ENCODE measurements at regions not wholly inside any gene's neighbourhood (a gene's known extent, or its start where the extent isn't known, plus 50 kb on each side); places are given as distances from the start of the nearest gene placed in this dataset.
A peak's percentile ranks its signal among the peaks of the same experiment; 100 is the strongest.

- no peak for TF ChIP-seq CTCF (conservative IDR thresholded peaks at IDR 0.05)
- DNase-seq (ENCODE audit: extremely low spot score, unreplicated experiment) = peak; percentile 64
- Mint-ChIP-seq H3K4me1 (ENCODE audit: unreplicated experiment) (peaks cover 18% of the 10 kb centered on the region), H3K9me3 (peaks cover 3% of the 10 kb centered on the region), H3K4me3 (no peak overlapping the region), H3K27ac (no peak overlapping the region), H3K27me3 (peaks cover 29% of the 10 kb centered on the region), H3K36me3 (no peaks in the 10 kb centered on the region)
Observed at GRCh38 chr9:126162611-126163381, 163.8 kb upstream of the MVB12B start.

GRCh38 chr9:126164796-126165525 lies 161.7 kb upstream of the MVB12B start:
- DNase-seq (ENCODE audit: extremely low spot score, unreplicated experiment) = peak; percentile 48
- no peak for TF ChIP-seq CTCF (conservative IDR thresholded peaks at IDR 0.05)
- H3K27ac Mint-ChIP-seq = no peak overlapping the region
- H3K36me3 Mint-ChIP-seq = no peaks in the 10 kb centered on the region
- H3K4me3 Mint-ChIP-seq = no peak overlapping the region
- no peaks in the 10 kb centered on the region for H3K4me1 Mint-ChIP-seq (ENCODE audit: unreplicated experiment)
- peaks cover 3% of the 10 kb centered on the region for H3K9me3 Mint-ChIP-seq
- H3K27me3 Mint-ChIP-seq = peaks cover 27% of the 10 kb centered on the region

- H3K4me3 Mint-ChIP-seq = no peak overlapping the region
- peaks cover 3% of the 10 kb centered on the region for H3K9me3 Mint-ChIP-seq
- DNase-seq (ENCODE audit: extremely low spot score, unreplicated experiment) = peak; percentile 50
- H3K27me3 Mint-ChIP-seq = peaks cover 30% of the 10 kb centered on the region
- no peaks in the 10 kb centered on the region for H3K36me3 Mint-ChIP-seq
- H3K4me1 Mint-ChIP-seq (ENCODE audit: unreplicated experiment) = no peaks in the 10 kb centered on the region
- TF ChIP-seq CTCF (conservative IDR thresholded peaks at IDR 0.05) = no peak
- no peak overlapping the region for H3K27ac Mint-ChIP-seq
Observed at GRCh38 chr9:126165755-126166154, 160.9 kb upstream of the MVB12B start.

GRCh38 chr9:126166291-126166690 lies 160.3 kb upstream of the MVB12B start:
- no peaks in the 10 kb centered on the region for H3K4me1 Mint-ChIP-seq (ENCODE audit: unreplicated experiment)
- no peak for TF ChIP-seq CTCF (conservative IDR thresholded peaks at IDR 0.05)
- H3K9me3 Mint-ChIP-seq = peaks cover 3% of the 10 kb centered on the region
- peaks cover 30% of the 10 kb centered on the region for H3K27me3 Mint-ChIP-seq
- no peaks in the 10 kb centered on the region for H3K36me3 Mint-ChIP-seq
- H3K4me3 Mint-ChIP-seq = no peak overlapping the region
- H3K27ac Mint-ChIP-seq = no peak overlapping the region
- DNase-seq (ENCODE audit: extremely low spot score, unreplicated experiment) = peak; percentile 42

GRCh38 chr9:126166866-126167265 lies 159.8 kb upstream of the MVB12B start:
- no peak overlapping the region for H3K27ac Mint-ChIP-seq
- H3K36me3 Mint-ChIP-seq = no peaks in the 10 kb centered on the region
- H3K27me3 Mint-ChIP-seq = peaks cover 30% of the 10 kb centered on the region
- DNase-seq (ENCODE audit: extremely low spot score, unreplicated experiment) = peak; percentile 37
- no peak overlapping the region for H3K4me3 Mint-ChIP-seq
- H3K9me3 Mint-ChIP-seq = peaks cover 3% of the 10 kb centered on the region
- no peak for TF ChIP-seq CTCF (conservative IDR thresholded peaks at IDR 0.05)
- no peaks in the 10 kb centered on the region for H3K4me1 Mint-ChIP-seq (ENCODE audit: unreplicated experiment)
